Calu3 (cell line): ENCODE measurements at regions not wholly inside any gene's neighbourhood (a gene's known extent, or its start where the extent isn't known, plus 50 kb on each side); places are given as distances from the start of the nearest gene placed in this dataset.

Experiments
- BruUV-seq: library from RNA; stranded (reverse); fragments of 400-500 nt; replicated peaks from 2 replicates; lab custom pipeline; 2021; lab: Mats Ljungman, UMichigan
- CTCF ChIA-PET: fragments of 300-600 bp; sonication (Branson Sonifier 250); formaldehyde crosslinking; loops from one replicate; lab custom pipeline; 2022; ENCODE audit warnings: antibody characterized with exemption; lab: Charles Lee
- DNase-seq: peaks from one replicate; pipeline ENCODE4 v3.0.0; 2022
- H3K27ac Mint-ChIP-seq: one replicate; pipeline ENCODE4 v1.8.0; 2022; ENCODE audit warnings: mixed read lengths; ENCODE audit not compliant: unreplicated experiment
- H3K27me3 Mint-ChIP-seq: one replicate; pipeline ENCODE4 v1.8.0; 2022; ENCODE audit warnings: mixed read lengths; ENCODE audit not compliant: unreplicated experiment
- H3K36me3 Mint-ChIP-seq: one replicate; pipeline ENCODE4 v1.8.0; 2022; ENCODE audit warnings: mild to moderate bottlenecking, moderate library complexity, mixed read lengths; ENCODE audit not compliant: insufficient read depth, unreplicated experiment
- H3K4me1 Mint-ChIP-seq: one replicate; pipeline ENCODE4 v1.8.0; 2022; ENCODE audit warnings: mild to moderate bottlenecking, low read depth, mixed read lengths; ENCODE audit not compliant: unreplicated experiment
- H3K4me3 Mint-ChIP-seq: one replicate; pipeline ENCODE4 v1.8.0; 2022; ENCODE audit warnings: mild to moderate bottlenecking, low read depth, moderate library complexity, mixed read lengths; ENCODE audit not compliant: unreplicated experiment
- H3K9me3 Mint-ChIP-seq: one replicate; pipeline ENCODE4 v1.8.0; 2022; ENCODE audit warnings: low read depth, mixed read lengths; ENCODE audit not compliant: unreplicated experiment
- CTCF ChIP-seq: fragments of 200-600 bp; IDR thresholded peaks from one replicate; pipeline ENCODE4 v1.8.0; 2022; ENCODE audit warnings: antibody characterized with exemption; ENCODE audit not compliant: unreplicated experiment
- intact Hi-C: fragments of 100-400 bp; cut with micrococcal nuclease; formaldehyde crosslinking; loops from one replicate; pipeline ENCODE4 v1.10.0; 2022; ENCODE audit not compliant: unreplicated experiment

DNA sequence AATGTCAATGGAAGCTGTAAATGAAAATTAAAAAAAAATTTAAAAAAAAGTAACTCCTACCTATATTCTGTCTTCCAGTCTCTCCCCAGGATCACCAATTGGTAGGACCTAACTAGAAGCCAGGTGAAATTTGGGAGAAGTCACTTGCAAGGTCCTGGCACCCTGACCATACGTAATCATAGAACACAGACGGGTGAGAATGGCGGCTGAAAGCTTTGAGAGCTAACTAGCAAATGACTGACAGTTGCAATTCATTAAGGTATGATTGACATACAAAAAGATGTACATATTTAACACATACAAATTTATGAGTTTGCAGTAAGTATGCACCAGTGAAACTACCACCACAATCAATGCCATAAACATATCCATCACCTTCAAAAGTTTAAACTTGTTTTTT, 372.7 kb upstream of the PSMD7 start:
- Mint-ChIP-seq H3K27me3 (peaks cover 35% of the 10 kb centered on the region), H3K36me3 (no peaks in the 10 kb centered on the region), H3K9me3 (peaks cover 6% of the 10 kb centered on the region), H3K27ac (no peak overlapping the region), H3K4me1 (no peaks in the 10 kb centered on the region), H3K4me3 (no peak overlapping the region)
- intact Hi-C loops, result no loop called here
- no peak for DNase-seq
- no TSS peak for BruUV-seq
- no peak for TF ChIP-seq CTCF
- CTCF ChIA-PET, result interaction anchor here (1.1 kb wide), 1 partner anchor 220 kb away, joined by 3 read pairs; no protein-coding TSS in a partner anchor

DNA sequence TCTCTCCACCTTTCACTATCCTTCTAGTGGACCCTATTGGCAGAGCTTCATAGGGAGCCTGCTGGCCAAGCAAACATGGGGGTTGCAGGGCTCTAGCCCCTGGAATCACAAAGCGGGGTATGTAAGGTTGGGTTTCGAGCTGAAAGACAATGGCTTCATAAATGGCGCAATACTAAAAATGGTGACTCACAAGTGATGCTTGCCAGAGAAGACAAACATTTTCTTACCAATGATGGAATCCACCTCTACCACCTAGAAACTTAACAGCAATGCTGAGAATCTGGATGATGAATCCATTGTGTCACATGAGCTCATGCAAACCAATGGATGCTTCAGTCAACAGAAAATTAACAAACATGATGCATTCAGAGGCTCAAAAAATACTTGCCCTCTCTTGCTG, 375.3 kb upstream of the PSMD7 start:
- DNase-seq, result no peak
- Mint-ChIP-seq H3K9me3 (no peaks in the 10 kb centered on the region), H3K27me3 (peaks cover 53% of the 10 kb centered on the region), H3K4me1 (no peaks in the 10 kb centered on the region), H3K36me3 (no peaks in the 10 kb centered on the region), H3K27ac (no peak overlapping the region), H3K4me3 (no peak overlapping the region)
- BruUV-seq, result no TSS peak
- no peak for TF ChIP-seq CTCF
- intact Hi-C loops, result no loop called here
- CTCF ChIA-PET, result no interaction called here

DNA sequence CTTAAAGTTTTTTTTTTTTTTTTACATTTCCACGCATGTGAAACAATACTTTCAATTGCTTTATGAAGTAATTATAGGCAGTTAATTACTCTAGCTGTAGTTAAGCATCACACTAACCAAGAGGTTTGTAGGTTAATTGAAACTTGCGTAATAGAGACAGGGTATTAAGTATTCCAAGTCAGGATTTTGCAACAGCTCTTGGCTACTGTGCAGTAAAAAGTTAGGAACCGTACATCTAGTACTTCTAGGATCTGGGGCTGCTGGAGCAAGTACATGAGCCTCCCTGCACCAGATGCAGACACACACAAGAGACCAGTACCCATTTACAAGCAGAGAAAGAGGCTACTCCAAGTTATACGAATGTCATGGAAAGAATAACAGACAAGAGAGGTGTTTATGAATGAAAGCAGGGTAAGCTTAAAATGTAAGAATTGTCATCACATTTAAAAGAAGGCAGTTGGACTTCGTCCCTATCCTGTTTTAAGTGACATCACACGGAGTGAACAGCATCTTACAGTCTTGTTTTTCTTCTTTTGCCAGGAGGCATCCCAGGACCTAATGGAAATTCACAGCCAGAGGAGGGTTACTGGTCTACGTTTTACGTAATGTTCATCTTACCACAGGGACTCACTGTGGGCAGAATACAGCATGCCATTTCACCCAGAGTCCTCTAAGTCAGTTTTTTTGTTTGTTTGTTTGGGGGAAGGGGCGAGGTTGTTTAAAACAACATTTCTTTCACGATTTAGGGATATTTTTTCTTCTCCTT, 379.6 kb upstream of the PSMD7 start:
- no peaks in the 10 kb centered on the region for H3K36me3 Mint-ChIP-seq
- intact Hi-C loops, result no loop called here
- CTCF ChIA-PET, result no interaction called here

DNA sequence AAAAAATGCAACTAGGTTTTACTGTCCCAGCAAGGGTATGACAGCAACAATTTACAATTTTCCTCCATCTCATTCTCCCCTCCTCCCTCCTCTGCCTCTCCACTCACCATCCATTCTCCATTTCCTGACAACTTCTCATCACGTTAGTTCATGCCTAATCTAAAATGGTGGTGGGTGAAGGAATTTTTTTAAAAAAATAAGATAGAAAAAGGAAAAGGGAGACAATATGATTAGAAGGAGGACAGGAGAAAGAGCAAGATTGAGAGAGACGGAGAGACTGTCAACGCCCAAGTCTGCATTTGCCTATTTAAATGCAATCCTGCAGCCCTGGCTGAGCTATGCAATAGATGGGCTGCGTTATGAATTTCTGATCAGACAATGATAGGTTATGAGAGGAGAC, 380.7 kb upstream of the PSMD7 start:
- intact Hi-C loops, result no loop called here
- no peaks in the 10 kb centered on the region for H3K4me1 Mint-ChIP-seq
- H3K4me3 Mint-ChIP-seq, result no peak overlapping the region
- no peak for DNase-seq
- peaks cover 63% of the 10 kb centered on the region for H3K27me3 Mint-ChIP-seq
- CTCF ChIA-PET, result interaction anchor here (0.6 kb wide), 2 partner anchors 240 to 315 kb away, joined by 3 to 9 read pairs; no protein-coding TSS in a partner anchor
- TF ChIP-seq CTCF, result no peak
- no peak overlapping the region for H3K27ac Mint-ChIP-seq
- no TSS peak for BruUV-seq
- H3K36me3 Mint-ChIP-seq, result no peaks in the 10 kb centered on the region
- H3K9me3 Mint-ChIP-seq, result no peaks in the 10 kb centered on the region

More for the DNA sequence above, 379.6 kb upstream of the PSMD7 start:
- DNase-seq, result no peak
- Mint-ChIP-seq H3K4me1 (no peaks in the 10 kb centered on the region), H3K27ac (no peak overlapping the region), H3K4me3 (no peak overlapping the region), H3K27me3 (peaks cover 62% of the 10 kb centered on the region), H3K9me3 (no peaks in the 10 kb centered on the region)
- BruUV-seq, result no TSS peak
- no peak for TF ChIP-seq CTCF
